ENCODE measurements at regions not wholly inside any gene's neighbourhood (a gene's known extent, or its start where the extent isn't known, plus 50 kb on each side); places are given as distances from the start of the nearest gene placed in this dataset.
"Not testable (repeated sequence)": the region's sequence is repeated elsewhere in the genome, so short reads cannot be mapped to it uniquely, and the experiment has no call there.

DNA sequence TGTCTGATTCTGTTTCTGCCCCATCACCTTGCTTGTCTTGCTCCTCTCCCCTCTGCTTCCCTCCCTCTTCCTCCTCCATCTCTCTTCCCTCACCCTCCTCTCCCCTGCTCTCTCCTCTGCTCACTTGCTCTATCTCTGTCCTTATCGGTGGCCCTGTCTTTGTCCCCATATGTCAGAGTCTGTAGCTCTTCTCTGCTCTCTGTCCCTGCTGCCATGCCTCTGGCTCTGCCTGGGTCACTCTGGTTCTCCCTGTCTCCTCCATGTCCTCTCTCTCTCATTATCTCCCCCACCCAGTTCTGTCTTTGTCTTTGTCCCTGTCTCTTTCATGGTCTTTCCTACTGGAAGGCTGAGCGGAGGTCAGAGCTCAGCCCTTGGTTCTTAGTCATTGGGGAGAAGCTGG is 169.1 kb upstream of the NLRP1 start:
- no peak for DNase-seq

DNA sequence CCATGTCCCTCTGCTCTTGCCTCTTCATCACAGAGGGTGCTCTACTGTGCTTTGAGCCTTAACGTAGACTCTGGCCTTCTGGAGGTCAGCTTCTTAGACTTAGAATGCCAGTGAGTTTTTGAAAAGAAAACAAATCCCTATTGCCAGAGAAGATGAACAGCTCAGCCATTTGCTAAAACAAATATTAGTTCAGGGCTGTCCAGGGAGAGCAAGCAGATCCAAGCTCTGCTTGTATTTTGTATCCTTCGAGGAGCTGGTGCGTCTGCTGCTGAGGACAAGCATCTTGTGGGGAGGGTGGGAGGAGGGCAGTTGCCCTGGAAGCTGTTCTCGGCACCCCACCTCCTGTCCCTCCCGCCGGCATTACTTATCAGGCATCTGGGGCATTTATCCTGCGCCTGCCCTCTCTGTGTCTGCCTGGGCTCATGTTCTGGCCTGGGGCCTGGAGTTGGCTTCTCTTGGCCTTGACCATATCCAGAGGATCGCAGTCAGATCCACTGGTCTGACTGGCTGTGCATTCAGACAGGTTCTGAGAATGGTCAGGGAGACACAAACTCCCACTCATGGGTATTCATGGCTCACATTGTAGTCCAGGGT is 173.1 kb upstream of the NLRP1 start:
- no peak for DNase-seq

- DNase-seq, result no peak
These were observed 174.3 kb upstream of the NLRP1 start for GRCh38 chr17:5758651-5759050.

GRCh38 chr17:5759501-5759925 is 175.2 kb upstream of the NLRP1 start:
- no peak for DNase-seq

- DNase-seq, result no peak
These were observed 177.9 kb upstream of the NLRP1 start for GRCh38 chr17:5762191-5762590.

- DNase-seq, result no peak
These were observed 179.4 kb upstream of the NLRP1 start for GRCh38 chr17:5763595-5764306.

- DNase-seq, result peak; percentile 54
These were observed 185.5 kb upstream of the NLRP1 start for GRCh38 chr17:5769593-5770354.

DNA sequence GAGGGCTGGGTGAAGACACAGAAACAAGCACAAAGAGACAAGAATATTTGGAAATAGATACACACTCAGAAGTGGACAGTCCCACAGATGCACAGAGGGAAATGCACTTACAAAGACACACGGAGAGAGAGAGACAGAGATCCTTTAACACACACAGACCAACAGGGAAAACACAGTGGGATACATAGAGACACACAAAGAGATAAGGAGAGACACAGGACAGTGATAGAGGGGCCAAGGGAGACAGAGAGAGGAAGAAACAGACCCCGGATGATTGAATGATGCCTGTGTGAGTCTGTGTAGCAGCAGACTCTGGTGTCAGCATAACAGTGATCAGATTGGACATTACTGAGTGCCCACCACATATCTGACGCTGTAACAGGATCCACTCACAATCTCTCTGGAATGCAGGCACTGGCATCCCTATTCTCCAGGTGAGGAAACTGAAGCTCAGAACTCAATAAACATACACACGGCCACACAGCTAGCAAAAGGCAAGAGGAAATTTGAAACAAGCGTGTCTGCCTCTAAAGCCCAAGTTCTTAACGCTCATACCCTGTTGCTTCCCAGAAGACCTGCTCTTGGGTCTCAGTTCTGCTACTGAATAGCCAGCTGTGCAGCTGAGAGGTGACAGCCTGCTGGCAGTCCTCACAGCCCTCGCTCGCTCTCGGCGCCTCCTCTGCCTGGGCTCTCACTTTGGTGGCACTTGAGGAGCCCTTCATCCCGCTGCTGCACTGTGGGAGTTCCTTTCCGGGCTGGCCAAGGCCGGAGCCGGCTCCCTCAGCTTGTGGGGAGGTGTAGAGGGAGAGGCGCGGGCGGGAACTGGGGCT is 186.3 kb upstream of the NLRP1 start:
- DNase-seq, result no peak

DNA sequence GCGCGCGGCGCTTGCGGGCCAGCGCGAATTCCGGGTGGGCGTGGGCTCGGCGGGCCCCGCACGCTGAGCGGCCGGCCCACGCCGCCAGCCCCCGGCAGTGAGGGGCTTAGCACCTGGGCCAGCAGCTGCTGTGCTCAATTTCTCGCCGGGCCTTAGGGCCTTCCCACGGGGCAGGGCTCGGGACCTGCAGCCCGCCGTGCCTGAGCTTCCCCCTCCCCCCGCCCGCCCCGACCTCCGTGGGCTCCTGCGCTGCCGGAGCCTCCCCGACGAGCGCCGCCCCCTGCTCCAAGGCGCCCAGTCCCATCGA is 186.9 kb upstream of the NLRP1 start:
- DNase-seq, result not testable (repeated sequence)

GRCh38 chr17:5772017-5772416 is 187.7 kb upstream of the NLRP1 start:
- DNase-seq, result not testable (repeated sequence)

DNA sequence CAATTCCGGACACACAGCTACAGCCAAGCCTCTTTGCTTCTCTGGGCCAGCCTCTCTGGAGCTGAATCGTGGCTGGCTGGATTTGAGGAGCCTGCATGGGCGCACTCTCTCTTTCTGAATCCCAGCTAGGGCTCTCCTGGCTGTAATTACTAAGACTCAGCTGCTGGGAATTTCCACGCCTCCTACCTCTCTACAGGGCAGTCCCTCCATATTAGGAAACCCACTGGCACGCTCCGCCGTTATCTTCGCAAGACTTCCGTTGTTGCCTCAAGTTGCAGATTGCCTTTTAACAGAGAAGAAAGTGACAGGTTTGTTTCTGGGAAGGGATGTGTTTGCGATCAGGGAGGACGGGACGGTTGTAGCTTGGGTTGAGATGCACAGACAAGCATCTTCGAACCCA is 188.4 kb upstream of the NLRP1 start:
- DNase-seq, result no peak

GRCh38 chr17:5773816-5774360 is 189.6 kb upstream of the NLRP1 start:
- DNase-seq, result no peak

DNA sequence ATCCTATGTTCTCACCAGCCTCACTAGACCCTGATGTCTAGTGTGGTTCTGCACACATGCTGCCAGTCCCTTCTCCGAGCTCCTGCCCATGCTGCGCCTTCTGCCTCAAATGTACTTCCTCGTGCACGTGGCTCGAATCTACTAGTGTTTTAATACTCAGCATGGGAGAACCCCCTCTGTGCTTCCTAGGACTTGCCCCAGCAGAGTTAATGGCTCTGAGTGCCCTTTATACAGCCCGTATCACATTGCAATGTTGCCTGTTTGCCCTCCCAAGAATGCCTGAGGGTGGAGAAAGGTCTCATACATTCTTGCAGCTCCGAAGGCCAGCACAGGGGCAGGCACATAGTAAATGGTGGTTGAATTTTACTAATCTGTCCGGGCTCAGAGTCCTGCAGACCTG is 190.8 kb upstream of the NLRP1 start:
- DNase-seq, result no peak

DNA sequence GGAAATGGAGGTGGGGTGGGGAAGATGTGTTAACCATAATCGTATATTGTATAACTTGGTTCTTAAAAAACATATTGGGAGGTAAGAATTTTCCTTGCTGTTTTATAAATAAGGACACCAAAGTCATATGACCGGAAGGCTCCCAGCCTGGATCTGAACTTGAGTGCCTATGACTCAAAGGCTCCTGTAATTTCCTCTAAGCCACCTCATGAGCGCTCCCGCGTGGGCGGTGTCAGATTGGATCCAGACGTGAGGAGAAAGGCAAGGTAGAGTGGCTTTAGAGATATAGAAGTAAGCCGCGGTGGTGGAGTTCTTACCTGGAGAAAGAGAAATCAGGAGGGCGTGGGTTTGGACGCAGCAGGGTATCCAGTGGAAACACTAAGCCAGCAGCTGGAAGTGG is 196.2 kb upstream of the NLRP1 start:
- DNase-seq, result no peak

GRCh38 chr17:5781236-5781927 is 197.1 kb upstream of the NLRP1 start:
- DNase-seq, result no peak

- no peak for DNase-seq
These were observed 199.0 kb upstream of the NLRP1 start for GRCh38 chr17:5783269-5783668.

- DNase-seq, result no peak
These were observed 199.5 kb upstream of the NLRP1 start for GRCh38 chr17:5783851-5784250.

GRCh38 chr17:5784791-5785190 is 200.5 kb upstream of the NLRP1 start:
- DNase-seq, result no peak

GRCh38 chr17:5785338-5785737 is 201.0 kb upstream of the NLRP1 start:
- no peak for DNase-seq

- DNase-seq, result no peak
These were observed 201.7 kb upstream of the NLRP1 start for GRCh38 chr17:5785867-5786509.

DNA sequence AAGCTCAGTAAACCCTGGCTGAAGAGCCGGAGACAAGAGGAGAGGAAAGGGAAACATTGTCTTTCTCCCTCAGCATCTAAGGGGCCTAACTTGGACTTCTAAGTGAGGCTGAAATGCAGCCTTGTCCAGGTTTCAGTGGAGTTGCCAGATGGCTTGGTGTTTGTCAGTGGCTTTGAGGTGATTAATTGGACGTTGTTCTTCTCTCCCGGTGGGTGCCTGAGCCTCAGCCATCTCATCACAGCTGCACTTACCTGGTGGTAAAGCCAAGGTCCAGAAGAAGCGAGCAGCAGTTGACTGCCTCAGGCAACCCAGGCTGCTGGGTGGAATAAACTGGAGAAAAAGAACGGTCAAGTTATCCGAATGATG is 202.2 kb upstream of the NLRP1 start:
- DNase-seq, result no peak
